ENCODE measurements at regions not wholly inside any gene's neighbourhood (a gene's known extent, or its start where the extent isn't known, plus 50 kb on each side); places are given as distances from the start of the nearest gene placed in this dataset.

- Histone ChIP-seq H3K14ac (ENCODE audit: insufficient read length) (no peak overlapping the region), H3K4ac (replicated peaks; ENCODE audit: insufficient read length, low read depth, low read length) (no peak overlapping the region), H2AK5ac (ENCODE audit: low read depth, low read length) (no peak overlapping the region), H2BK15ac (ENCODE audit: low read length) (no peak overlapping the region), H3K9me3 (ENCODE audit: insufficient read depth in 2 of 2, low read depth in 1 of 2, low read length in 1 of 2) (peaks cover 13 to 14% of the 10 kb centered on the region in 2 experiments), H3K18ac (ENCODE audit: extremely low read depth, low read length) (no peak overlapping the region), H3K27ac (ENCODE audit: low read depth, low read length) (no peak overlapping the region), H2BK20ac (ENCODE audit: low read length) (no peak overlapping the region), H4K20me1 (replicated peaks in 1 of 2; ENCODE audit: control insufficient read depth in 1 of 2, insufficient read depth in 2 of 2, low read length in 2 of 2) (no peaks in the 10 kb centered on the region), H3K36me3 (ENCODE audit: control insufficient read depth in 2 of 4, insufficient read depth in 4 of 4, low read length in 3 of 4) (no peaks in the 10 kb centered on the region; a peak in 1 of 8 replicates), H3K4me3 (ENCODE audit: extremely low read depth in 1 of 4, insufficient read depth in 2 of 4, low read depth in 3 of 4, low read length in 4 of 4) (no peak overlapping the region), H3K27me3 (replicated peaks in 1 of 4; ENCODE audit: control insufficient read depth in 3 of 4, extremely low read depth in 1 of 4, insufficient read depth in 3 of 4, low read length in 3 of 4) (no peaks in the 10 kb centered on the region), H3K56ac (replicated peaks; ENCODE audit: insufficient read length, low read depth, low read length) (no peak overlapping the region), H3K79me2 (ENCODE audit: control insufficient read depth in 1 of 2, insufficient read depth in 2 of 2, low read length in 2 of 2) (no peaks in the 10 kb centered on the region), H2BK12ac (ENCODE audit: low read depth, low read length) (no peak overlapping the region), H3K4me1 (replicated peaks in 1 of 4; ENCODE audit: control insufficient read depth in 3 of 4, insufficient read depth in 4 of 4, low read length in 3 of 4) (peaks cover 0 to 4% (median 0%) of the 10 kb centered on the region in 4 experiments; a peak in 4 of 7 replicates), H4K8ac (ENCODE audit: extremely low read depth, insufficient read depth, low read length) (no peak overlapping the region), H3K9ac (replicated peaks in 1 of 4; ENCODE audit: extremely low read depth in 1 of 4, low read depth in 3 of 4, low read length in 3 of 4) (no peak overlapping the region), H4K5ac (ENCODE audit: insufficient read length, low read depth, low read length) (no peak overlapping the region), H2BK120ac (replicated peaks; ENCODE audit: low read depth, low read length) (no peak overlapping the region), H3K4me2 (ENCODE audit: insufficient read depth in 1 of 2, low read depth in 2 of 2, low read length in 2 of 2) (no peak overlapping the region), H3K79me1 (ENCODE audit: low read depth, low read length) (no peaks in the 10 kb centered on the region), H2BK5ac (ENCODE audit: low read depth, low read length) (no peak overlapping the region), H4K91ac (replicated peaks; ENCODE audit: insufficient read length, low read length) (no peak overlapping the region), H2AFZ (ENCODE audit: low read length) (no peak overlapping the region), H3K23me2 (ENCODE audit: low read depth, low read length) (no peaks in the 10 kb centered on the region), H3K23ac (ENCODE audit: insufficient read length) (no peak overlapping the region)
- DNase-seq (ENCODE audit: low read depth in 1 of 2, low spot score in 2 of 2): no peak
- FAIRE-seq: no peak
- ChIA-PET CTCF (ENCODE audit: partially characterized antibody) (interaction anchor here (1.2 to 1.4 kb wide), 3 partner anchors 253 to 303 kb away, joined by 3 read pairs; no protein-coding TSS in a partner anchor), POLR2A (ENCODE audit: partially characterized antibody) (interaction anchor here (0.6 to 1.3 kb wide), 4 partner anchors 288 to 411 kb away, joined by 3 to 5 read pairs (median 3); no protein-coding TSS in a partner anchor)
- no peak for TF ChIP-seq CBX5 (IDR thresholded peaks at IDR 0.05; ENCODE audit: low read depth, low read length)
- no peak for TF ChIP-seq BACH1 (IDR thresholded peaks at IDR 0.05; ENCODE audit: low read length)
- TF ChIP-seq EZH2 (IDR thresholded peaks at IDR 0.05; ENCODE audit: low read depth, low read length, severe bottlenecking): no peak
- TF ChIP-seq ATF2 (IDR thresholded peaks at IDR 0.05; ENCODE audit: low read length): no peak
- no peak for TF ChIP-seq RAD21 (IDR thresholded peaks at IDR 0.05 in 1 of 2, conservative IDR thresholded peaks at IDR 0.05 in 1 of 2; ENCODE audit: low read depth in 2 of 2, low read length in 2 of 2)
- WGBS, 2 experiments (ENCODE audit: extremely low coverage in 1 of 2, insufficient coverage in 1 of 2, insufficient read length in 1 of 2, insufficient replicate concordance in 2 of 2, low coverage in 1 of 2, low lambda C conversion rate in 2 of 2, missing lambda C conversion rate in 1 of 2): 13% methylated on average over 1 of the region's 1 CpG; no CpG with 5 or more reads in 1 of the 2 experiments
Measured at GRCh38 chr12:46680506-46680905, 145.3 kb downstream of the SLC38A4 start.
